Right forelimb (tissue), 1 donor: ENCODE measurements at regions not wholly inside any gene's neighbourhood (a gene's known extent, or its start where the extent isn't known, plus 50 kb on each side); places are given as distances from the start of the nearest gene placed in this dataset.
"Not testable (repeated sequence)": the region's sequence is repeated elsewhere in the genome, so short reads cannot be mapped to it uniquely, and the experiment has no call there.

Source experiments
- DNase-seq: peaks from one replicate; pipeline ENCODE4 v3.0.0-alpha.2; 2018

DNA sequence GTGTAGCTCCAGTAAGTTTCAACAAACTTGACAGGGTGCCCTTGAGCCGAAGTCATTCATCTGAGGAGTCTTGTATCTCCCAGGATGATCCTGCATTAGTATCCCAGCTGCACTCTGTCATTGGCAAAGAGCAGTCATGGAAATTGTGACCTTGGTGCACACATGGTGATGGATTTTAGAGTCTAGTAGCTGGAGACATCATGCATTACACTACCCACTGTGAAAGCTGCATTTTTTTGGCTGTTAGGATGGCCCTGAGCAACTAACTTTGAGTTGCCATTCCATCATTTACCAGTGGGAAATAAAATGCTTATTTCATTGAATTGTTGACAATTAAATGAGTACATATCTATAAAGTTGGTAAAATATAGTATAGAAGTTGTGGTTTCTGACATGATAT is 552.6 kb upstream of the CBLB start:
- no peak for DNase-seq

GRCh38 chr3:106421909-106422308 is 553.1 kb upstream of the CBLB start:
- DNase-seq, result no peak

DNA sequence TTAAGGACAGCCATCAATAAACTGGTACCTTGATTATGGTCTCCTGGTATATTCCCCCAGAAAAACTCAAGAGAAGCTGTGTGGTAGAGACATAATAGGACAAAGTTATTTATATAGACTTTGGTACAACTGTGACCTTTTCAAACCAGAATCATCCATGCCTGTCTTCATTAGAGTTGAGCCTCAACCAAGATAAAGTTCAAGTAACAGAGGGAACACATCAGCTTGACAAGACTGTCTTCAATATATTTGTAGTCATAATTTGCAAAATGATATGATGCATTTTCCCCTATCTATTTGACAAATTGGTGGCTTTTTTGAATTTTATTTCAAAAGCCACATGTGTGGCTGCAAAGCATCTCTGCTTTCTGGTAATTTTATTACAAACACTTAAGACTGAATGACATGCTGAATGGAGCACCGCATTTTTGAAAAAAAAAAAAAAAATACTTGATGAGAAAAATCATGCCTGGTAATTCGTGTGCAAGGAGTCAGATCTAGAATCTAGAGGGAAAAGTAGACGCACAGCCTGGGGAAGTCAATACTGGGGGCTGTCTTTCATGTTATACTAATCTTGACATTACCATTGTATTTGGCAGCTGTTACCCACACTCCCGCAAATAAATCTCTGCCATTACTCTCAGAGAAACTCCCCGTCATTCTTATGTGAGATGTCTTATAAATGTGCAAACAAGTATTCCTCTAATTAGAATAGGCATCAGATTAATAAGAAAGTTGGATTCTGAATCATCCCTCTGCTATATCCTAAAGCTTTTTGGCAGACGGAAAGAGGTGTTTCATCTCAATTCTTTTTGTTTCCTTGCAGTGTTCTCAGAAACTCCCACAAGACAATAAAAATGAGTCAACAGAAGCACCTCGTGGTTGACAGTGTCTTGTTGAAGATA is 554.8 kb upstream of the CBLB start:
- no peak for DNase-seq

GRCh38 chr3:106425026-106425425 is 556.2 kb upstream of the CBLB start:
- no peak for DNase-seq

- DNase-seq, result no peak
Observed at GRCh38 chr3:106425916-106426315, 557.1 kb upstream of the CBLB start.

- DNase-seq, result no peak
Observed at GRCh38 chr3:106428565-106428994, 559.8 kb upstream of the CBLB start.

GRCh38 chr3:106431721-106432120 is 562.9 kb upstream of the CBLB start:
- no peak for DNase-seq

- no peak for DNase-seq
Observed at GRCh38 chr3:106435899-106436453, 567.2 kb upstream of the CBLB start.

DNA sequence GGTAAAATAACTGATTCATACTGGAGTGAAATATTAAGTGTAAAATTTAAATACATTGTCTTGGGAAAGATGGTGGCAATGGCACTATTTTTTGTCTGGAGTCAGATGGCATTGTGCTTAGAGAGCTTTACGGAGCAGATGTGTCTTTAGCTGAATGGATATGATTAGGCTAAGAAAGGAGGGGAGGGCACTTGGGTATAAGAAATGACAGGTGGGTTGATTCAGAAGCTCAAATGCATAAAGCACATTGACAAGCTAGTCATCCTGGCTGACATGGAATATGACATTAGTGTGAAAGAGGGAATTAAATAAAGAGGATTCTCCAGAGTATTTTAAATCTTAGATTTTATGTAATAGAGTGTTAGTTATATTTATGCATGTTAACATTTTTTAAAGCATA is 570.1 kb upstream of the CBLB start:
- DNase-seq, result no peak

GRCh38 chr3:106440672-106441071 is 571.9 kb upstream of the CBLB start:
- no peak for DNase-seq

DNA sequence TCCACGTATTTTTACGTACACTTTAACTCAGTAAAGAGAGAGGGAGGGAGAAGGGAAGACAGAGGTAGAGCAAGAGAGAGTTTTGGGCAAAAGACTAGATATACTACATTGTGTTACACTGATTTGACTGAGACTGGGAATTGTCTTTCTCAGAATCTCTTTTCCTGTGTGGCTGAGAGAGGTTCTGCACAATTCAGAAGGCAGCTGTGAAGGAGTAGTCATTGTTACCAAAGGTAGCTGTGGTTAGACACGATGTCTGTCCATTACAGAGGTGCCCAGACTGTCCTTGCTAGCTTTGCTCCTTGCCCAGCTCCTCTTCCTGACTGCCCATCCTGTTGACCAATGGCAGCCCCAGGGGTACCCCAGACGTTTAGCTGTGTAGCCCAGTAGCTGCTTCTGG is 577.5 kb upstream of the CBLB start:
- no peak for DNase-seq

- no peak for DNase-seq
Observed at GRCh38 chr3:106447723-106448301, 579.0 kb upstream of the CBLB start.

GRCh38 chr3:106448372-106448966 is 579.7 kb upstream of the CBLB start:
- DNase-seq, result not testable (repeated sequence)

DNA sequence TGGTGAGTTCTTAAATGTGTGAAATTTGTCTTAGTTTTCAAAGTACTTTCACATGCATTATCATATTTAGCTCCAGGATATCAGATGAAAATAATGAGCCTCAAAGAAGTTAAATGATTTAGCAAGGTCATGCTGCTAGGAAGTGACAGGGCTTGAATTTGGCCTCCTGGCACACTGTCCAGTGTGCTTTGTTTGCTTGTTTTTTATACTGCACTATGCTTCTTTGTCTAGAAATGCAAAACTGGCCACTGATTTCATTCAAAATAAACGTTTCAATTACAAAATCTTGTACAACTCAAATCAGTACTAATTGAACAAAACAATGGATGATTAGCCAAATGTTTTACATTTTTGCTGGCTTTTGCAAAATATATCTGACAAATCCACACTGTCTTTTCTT is 583.3 kb upstream of the CBLB start:
- no peak for DNase-seq

- DNase-seq, result no peak
Observed at GRCh38 chr3:106454497-106454896, 585.7 kb upstream of the CBLB start.

- no peak for DNase-seq
Observed at GRCh38 chr3:106457281-106458180, 588.7 kb upstream of the CBLB start.

DNA sequence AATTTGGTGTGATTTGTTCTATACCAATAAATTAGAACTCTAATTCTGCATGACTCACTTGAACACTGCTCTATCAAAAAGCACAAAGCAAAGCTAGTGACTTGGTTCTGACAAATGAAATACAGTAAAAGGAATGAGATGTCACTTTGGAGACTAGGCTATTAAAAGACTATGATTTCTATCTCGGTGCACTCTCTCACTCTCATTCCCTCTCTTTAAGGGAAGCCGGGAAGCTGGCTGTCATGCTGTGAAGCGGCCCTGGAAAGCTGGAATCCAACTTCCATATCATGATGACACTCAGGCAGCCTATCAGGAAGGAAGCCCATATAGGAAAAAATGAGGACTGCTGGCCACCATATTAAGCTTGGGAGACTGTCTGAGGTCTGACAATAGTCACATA is 590.1 kb upstream of the CBLB start:
- no peak for DNase-seq

DNA sequence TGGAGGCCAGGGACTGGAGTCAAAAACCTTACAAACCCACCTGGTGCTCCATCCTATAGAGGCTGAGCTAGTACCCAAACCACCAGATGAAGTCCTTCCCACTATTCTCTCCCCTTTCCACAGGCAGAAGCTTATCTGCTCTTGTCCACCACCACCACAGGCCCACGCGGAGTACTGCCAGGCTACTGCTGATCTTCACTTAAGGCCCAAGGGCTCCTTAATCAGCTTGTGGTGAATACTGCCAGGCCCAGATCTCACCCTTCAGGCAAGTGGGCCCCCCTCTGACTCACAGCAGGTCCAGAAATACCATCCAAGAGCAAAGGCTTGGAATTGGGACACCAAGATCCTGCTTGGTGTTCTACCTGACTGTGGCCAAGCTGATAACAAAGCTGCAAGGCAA is 598.1 kb upstream of the CBLB start:
- no peak for DNase-seq

GRCh38 chr3:106473576-106474475 is 605.0 kb upstream of the CBLB start:
- no peak for DNase-seq

DNA sequence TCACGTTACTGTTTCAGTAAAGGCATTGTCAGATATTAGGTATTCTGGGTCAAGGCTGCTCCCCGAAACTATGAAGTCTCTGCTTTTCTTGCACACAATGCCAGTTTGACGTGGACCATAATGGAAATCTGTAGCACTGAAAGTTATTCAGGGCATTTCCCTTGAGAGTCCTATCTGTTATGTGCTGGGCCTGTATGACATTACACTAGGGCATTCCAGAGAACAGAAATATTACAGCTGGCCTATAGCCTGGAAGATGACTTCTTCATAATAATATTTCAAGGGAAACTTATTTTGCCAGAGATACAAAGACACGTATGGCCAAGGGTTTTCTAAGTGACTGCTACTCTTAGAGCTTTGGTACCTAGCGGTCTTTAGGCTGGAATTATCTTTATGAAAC is 613.6 kb upstream of the CBLB start:
- no peak for DNase-seq

GRCh38 chr3:106485217-106485616 is 616.4 kb upstream of the CBLB start:
- no peak for DNase-seq

DNA sequence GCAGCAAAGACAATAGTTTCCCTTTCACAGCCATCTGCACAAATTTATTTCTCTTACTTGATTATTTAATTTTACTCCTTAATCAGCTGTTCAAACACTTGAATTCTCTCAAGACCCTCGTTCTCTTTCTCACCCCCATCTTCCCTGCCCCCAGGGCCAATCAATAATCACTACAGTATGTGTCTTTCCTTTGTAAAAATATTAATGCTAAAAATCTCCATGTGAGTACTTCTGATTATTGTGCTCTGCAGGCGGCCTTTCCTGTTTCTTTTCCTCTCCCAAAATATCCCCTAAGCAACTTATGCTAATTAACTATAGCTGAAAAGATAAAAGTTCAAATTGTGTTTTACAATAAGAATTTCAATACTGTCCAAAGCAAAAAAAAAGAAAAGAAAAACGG is 617.0 kb upstream of the CBLB start:
- no peak for DNase-seq
